HG03565 (cell line): ENCODE measurements at regions not wholly inside any gene's neighbourhood (a gene's known extent, or its start where the extent isn't known, plus 50 kb on each side); places are given as distances from the start of the nearest gene placed in this dataset.
A peak's percentile ranks its signal among the peaks of the same experiment; 100 is the strongest.
"Not testable (repeated sequence)": the region's sequence is repeated elsewhere in the genome, so short reads cannot be mapped to it uniquely, and the experiment has no call there.

Source experiments
- ATAC-seq: cut with Tn5 transposase; IDR thresholded peaks from one replicate; pipeline ENCODE4 v1.9.1; 2021; ENCODE audit warnings: mild to moderate bottlenecking, moderate library complexity; ENCODE audit not compliant: unreplicated experiment

- ATAC-seq: not testable (repeated sequence)
These were observed 141.6 kb upstream of the PRSS12 start for GRCh38 chr4:118494437-118494836.

DNA sequence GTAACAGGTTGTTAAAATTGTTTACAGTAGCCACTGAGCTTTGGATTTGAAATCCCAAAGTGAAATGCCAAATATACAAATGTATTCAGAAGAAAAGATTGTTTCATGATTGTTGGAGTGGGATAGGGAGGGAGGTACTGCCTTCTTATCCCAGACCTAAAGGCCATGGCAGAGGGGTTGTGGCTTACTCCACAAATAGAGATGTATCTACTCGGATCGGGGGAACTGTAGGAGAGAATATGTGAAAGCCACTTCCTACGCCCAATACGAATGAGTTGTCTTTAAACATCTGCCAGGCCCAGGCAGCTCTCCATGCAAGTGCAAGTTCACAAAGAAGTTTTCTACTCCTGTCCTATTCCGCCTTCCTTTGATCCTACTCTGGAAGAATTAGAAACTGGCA lies 150.2 kb upstream of the PRSS12 start:
- not testable (repeated sequence) for ATAC-seq

GRCh38 chr4:118504927-118505326 lies 152.1 kb upstream of the PRSS12 start:
- not testable (repeated sequence) for ATAC-seq

- not testable (repeated sequence) for ATAC-seq
These were observed 152.7 kb upstream of the PRSS12 start for GRCh38 chr4:118505491-118505890.

DNA sequence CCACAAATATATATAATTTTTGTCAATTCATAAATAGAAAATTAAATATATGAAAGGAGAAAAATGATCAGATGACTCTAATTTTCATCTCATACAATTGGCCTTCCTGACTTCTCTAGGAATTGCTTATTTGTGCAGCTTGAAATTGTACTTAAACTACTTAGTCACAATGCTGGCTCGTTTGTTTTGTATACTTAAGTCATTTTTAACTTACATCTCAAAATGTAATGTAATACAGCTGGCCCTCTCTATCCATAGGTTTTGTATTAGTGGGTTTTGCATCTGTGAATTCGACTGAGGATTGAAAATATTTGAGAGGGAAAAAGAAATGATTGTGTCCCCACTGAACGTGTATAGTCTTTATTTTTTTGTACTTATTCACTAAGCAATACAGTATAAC lies 160.1 kb upstream of the PRSS12 start:
- ATAC-seq: not testable (repeated sequence)

DNA sequence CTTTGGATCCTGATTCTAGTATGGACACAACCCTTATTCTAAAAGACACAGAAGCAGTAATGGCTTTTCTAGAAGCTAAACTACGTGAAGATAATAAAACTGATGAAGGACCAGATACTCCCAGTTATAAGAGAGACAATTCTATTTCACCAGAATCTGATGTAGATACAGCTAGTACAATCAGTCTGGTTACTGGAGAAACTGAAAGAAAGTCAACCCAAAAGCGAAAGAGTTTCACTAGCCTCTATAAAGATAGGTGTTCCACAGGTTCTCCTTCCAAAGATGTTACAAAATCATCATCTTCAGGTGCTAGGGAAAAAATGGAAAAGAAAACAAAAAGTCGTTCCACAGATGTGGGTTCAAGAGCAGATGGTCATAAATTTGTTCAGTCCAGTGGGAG lies 161.5 kb upstream of the PRSS12 start:
- not testable (repeated sequence) for ATAC-seq

DNA sequence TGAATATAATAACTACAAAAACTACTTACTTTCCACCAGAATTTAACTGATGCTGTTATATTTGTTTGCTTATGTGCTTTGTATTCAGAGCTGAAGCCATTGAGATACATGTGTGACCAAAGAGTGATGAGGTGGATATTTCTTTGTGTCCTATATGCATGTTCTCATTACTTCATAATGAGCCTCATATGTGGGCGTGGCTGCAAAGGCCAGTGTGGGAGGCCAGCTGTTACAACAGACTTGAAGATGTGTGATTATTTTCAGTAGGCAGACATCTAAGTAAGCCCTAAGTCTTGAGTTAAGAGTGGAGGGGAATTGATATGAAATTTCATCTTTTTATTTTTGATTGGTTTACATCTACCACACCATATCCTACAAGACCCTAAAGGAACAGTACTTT lies 163.3 kb upstream of the PRSS12 start:
- not testable (repeated sequence) for ATAC-seq

DNA sequence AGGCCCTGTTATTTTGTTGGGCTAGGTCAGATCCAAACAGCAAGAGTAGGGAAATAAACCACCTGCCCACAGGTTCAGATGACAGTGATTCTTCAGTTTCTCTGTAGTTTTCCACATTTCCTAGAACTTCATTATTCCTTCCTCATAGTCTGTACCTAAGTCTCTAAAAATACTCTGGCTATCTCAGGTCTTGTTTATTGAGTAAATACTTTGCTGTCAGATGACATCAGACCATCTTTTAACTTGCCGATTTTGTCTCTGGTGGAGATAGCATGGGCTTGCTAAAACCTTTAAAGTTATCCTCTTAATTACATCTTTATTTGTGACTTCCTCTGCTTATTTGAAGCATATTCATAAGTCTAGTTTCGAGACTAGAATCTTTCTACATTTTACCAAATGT lies 155.1 kb upstream of the METTL14 start:
- not testable (repeated sequence) for ATAC-seq

DNA sequence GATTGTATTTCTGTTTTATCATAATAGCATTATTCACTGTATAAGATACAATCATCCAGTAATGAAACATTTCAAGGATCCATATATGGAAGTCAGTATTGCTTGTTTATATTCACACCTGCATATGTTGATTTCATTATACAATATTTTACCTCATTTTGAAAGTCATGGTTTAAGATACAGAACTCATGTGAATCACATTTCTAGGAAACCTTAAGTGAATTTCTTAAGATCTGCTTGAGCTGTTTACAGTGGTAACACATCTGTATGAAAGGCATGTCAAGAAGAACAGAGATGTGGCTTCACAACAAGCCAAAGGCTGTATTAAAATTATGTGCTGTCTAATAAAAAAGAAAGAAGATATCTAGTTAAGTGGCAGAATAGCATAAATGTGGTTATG lies 153.2 kb upstream of the METTL14 start:
- not testable (repeated sequence) for ATAC-seq

DNA sequence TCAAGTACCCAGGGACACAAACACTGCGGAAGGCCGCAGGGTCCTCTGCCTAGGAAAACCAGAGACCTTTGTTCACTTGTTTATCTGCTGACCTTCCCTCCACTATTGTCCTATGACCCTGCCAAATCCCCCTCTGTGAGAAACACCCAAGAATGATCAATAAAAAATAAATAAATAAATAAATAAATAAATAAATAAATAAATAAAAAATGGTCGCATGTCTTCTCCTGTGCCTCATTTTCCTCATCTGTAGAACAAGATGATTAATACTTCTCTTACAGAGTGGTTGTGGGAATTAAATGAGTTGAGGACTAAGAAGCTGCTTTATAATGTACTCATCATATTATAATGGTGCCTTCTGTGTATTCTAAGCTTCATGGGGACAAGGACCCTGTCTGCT lies 149.4 kb upstream of the METTL14 start:
- ATAC-seq: not testable (repeated sequence)

- ATAC-seq: peak; percentile 87
These were observed 145.6 kb upstream of the METTL14 start for GRCh38 chr4:118539412-118540077.

- not testable (repeated sequence) for ATAC-seq
These were observed 128.6 kb upstream of the METTL14 start for GRCh38 chr4:118556576-118556975.

DNA sequence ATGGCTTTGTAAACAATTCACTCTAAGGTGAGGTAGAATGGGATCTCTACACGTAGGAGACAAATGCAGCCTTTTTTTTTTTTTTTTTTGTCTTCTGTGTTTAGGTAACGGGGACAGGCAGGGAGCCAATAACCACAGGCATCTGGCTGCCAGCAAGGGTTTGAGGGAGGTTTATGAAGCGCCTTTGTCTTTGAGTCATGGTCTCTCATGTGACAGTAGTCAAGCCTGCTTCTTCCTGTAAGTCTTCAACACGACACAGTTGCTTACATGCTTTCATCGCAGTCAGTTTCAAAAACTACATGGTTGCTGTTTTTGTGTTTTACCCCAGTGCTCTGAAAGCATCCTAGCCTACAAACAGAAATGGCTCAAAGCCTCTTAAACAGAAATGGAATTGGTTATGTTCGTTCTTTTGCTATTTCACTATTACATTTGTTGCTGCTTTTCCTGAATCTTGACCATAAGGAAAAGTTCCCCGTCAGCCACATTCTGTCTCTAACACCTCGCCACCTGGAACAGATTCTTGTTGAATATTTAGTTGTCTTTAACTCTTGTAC lies 127.8 kb upstream of the METTL14 start:
- ATAC-seq: no peak

DNA sequence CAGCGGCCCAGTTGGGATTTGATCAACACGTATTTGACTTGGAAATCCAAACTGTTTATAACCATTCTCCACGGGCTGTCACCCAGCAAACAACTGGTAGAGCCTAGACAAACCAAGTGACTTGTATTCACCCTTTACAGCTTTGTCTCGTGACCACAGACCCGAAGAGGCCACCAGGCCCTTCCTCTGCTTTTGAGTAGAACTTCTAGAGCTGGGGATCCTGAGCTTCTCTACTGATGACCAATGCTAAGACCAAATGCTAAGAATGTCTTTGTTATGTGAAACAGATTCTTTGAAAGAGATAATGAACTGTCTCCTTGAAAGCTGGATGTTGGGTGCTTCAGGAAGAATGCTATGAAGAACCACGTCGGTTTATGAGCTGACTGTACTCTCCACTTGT lies 127.0 kb upstream of the METTL14 start:
- not testable (repeated sequence) for ATAC-seq

GRCh38 chr4:118561559-118561958 lies 123.6 kb upstream of the METTL14 start:
- not testable (repeated sequence) for ATAC-seq

DNA sequence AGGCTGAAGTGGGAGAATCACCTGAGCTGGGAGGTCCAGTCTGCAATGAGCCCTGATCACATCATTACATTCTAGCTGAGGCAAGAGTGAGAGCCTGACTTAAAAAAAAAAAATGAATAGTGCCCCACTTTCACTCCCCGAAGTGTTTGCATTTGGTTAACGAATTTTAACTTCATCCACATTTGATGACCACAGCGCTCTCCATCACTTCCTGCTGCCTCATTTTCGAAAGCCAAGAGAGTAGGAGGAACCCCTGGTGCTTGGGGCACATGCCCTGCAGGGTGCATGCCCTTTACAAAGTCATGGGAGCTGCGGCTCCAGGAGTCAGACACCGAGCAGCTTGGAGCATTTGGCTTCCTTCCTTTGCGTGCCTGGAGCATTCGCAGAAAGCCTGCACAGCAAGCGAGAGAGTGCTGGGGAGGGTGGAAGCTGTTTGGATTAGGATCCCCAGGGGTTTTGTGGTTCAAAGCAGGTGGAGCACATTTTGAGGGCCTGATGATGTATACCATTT lies 119.1 kb upstream of the METTL14 start:
- peak; percentile 72 for ATAC-seq

- ATAC-seq: not testable (repeated sequence)
These were observed 112.2 kb upstream of the METTL14 start for GRCh38 chr4:118572991-118573390.

DNA sequence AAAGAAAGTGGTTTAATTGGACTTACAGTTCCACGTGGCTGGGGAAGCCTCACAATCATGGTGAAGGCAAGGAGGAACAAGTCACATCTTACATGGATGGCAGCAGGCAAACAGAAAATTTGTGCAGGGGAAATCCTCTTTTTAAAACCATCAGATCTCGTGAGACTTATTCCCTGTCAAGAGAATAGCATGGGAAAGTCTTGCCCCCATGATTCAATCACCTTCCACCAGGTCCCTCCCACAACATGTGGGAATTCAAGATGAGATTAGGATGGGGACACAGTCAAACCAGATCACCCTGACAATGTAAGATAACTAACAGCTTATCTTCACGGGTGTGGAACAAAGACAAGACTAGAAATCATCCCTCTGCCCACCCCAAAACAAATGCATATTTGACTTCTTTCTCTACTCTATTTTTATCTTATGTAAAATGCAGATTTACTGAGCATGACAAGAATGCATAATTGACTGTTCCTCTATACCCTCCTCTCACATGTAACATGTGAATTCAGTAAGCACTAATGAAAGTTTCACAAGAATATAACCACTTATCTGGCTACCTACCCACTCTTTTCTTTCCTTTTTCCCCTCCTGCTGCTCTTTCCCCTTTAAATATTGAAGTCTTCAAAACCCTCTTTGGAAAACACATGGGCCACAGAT lies 110.8 kb upstream of the METTL14 start:
- ATAC-seq: not testable (repeated sequence)

DNA sequence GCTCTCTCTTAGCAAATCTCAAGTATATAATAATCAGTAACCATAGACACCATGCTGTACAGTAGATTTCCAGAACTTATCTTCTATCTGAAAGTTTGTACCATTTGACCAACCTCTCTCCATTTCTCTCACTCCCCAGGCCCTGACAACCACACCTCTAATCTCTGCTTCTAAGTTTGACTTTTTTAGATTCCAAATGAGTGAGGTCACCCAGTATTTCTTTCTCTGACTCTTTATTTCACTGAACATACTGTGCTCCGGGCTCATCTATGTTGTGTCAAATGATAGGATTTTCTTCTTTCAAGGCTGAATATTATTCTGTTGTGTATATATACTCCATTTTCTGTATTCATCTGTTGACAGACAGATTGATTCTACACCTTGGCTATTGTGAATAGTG lies 110.1 kb upstream of the METTL14 start:
- ATAC-seq: not testable (repeated sequence)

DNA sequence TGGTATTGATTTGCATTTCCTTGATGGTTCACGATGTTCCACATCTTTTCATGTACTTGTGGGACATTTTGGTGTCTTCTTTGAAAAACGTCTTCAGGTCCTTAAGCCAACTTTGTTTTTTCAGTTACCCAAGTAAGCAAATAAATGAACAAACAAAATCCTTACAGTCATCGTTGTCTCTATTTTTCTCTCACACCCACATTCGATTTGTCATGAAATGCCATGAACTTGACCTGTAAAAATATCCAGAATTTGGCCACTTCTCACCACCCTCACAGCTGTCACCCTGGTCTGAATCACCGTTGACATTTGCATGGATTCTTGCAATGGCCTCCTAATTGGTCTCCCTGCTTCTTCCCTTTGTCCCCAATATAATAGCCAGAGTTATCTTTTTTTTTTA lies 109.5 kb upstream of the METTL14 start:
- not testable (repeated sequence) for ATAC-seq

GRCh38 chr4:118576709-118577219 lies 108.4 kb upstream of the METTL14 start:
- not testable (repeated sequence) for ATAC-seq

DNA sequence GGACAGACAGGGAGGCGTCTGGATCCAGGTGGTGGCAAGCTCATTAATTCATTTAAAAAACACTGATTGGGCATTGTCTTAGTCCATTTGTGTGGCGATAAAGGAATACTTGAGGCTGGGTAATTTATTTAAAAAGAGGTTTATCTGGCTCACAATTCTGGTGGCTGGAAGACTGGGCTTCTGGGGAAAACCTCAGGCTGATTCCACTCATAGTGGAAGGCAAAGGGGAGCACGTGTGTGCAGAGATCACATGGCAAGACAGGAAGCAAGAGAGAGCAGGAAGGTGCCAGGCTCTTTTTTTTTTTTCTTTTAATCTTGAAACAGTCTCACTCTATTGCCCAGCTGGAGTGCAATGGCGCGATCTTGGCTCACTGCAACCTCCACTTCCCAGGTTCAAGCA lies 100.2 kb upstream of the METTL14 start:
- ATAC-seq: no peak
